ENCODE measurements at regions not wholly inside any gene's neighbourhood (a gene's known extent, or its start where the extent isn't known, plus 50 kb on each side); places are given as distances from the start of the nearest gene placed in this dataset.

DNA sequence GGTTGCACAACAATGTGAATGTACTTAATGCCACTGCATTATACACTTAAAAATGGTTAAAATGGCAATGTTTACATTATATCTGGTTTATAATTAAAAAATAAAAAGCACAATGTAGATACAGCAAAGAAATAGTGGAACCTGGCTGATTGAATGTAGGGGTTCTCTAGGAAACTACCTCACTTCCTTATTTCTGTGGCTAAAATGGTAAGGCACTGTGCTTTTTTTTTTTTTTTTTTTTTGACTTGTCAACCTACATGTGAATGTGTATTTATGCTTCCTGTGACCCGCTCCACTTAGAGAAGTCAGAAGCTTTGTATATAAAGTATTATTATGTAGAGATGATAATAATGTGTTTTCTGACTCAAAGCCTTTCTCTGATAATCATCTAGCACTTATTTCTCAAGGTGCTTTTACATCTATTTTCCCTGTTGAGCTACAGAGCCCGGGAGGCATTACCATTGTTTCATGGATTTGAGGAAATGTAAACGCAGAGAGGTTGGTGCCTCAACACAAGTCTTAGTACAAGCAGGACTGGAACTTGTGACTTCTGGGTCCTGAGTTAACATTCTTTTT is 55.0 kb downstream of the SOX4 start:
- no peak overlapping the region for H3K4me3 ChIP-seq (ENCODE audit: low read depth, low read length)

DNA sequence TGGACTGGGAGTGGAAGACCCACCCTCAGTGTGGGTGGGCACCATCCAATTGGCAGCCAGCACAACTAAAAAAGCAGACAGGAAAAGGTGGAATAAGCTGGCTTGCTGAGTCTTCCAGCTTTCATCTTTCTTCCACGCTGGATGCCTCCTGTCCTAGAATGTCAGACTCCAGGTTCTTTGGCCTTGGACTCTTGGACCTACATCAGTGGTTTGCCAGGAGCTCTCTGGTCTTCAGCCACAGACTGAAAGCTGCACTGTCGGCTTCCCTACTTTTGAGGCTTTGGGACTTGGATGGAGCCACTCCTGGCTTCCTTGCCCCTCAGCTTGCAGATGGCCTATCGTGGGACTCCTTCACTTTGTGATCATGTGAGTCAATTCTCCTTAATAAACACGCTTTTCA is 59.8 kb downstream of the SOX4 start:
- no peak overlapping the region for H3K4me3 ChIP-seq (ENCODE audit: low read depth, low read length)

DNA sequence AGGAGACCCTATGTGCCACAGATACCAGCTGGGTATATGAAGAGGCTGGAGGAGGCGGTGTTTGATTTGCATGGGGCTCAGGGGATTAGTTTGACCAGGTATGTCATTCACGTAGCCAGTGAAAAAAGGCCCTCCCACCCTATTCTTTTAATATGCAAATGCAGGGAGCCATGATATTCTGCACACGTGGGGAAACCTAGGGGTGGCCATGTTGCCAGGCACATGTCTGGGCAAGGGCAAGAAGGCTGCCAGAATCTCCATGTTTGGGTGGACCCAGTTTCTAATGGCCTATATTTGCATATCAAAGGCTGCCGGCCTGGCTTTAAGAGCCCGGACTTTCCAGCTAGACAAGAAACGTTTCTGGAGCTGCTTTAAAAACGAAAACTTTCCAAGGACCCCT is 60.4 kb downstream of the SOX4 start:
- no peak overlapping the region for H3K4me3 ChIP-seq (ENCODE audit: low read depth, low read length)

DNA sequence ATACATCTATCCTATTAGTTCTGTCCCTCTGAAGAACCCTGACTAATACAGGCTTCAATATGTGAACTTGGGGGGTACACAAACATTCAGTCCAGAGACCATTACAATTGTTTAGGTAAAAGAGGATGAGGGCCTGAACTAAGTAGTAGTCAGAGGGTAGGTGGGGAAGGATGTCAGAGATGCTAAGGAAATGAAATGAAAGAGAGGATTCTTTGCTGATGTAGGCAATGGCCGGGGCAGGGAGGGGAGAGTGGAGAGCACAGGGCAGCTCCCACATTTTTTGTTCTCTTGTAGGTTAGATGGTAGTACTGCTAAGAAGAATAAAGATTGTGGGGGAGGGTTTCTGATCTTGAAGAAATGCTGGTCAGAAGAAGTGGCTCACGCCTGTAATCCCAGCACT is 60.8 kb downstream of the SOX4 start:
- no peak overlapping the region for H3K4me3 ChIP-seq (ENCODE audit: low read depth, low read length)

DNA sequence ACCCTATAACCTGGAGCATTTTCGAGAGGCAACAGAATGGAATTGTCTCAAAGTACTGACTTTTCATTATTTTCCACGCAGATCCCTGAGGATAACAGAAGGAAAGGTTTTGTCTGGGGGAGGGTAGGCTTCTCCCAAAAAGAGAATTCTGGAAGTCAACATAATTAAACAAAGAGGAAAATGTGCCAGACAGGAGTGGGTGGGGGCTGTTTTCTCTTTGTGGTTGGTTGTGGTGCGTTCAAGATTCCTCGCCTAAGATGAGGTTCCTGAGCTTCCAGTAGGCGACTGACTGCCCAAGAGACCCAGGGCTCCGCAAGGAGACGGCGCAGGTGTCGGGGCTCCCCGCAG is 70.4 kb downstream of the SOX4 start:
- H3K4me3 ChIP-seq (ENCODE audit: low read depth, low read length), result peak overlapping the region; percentile 64

DNA sequence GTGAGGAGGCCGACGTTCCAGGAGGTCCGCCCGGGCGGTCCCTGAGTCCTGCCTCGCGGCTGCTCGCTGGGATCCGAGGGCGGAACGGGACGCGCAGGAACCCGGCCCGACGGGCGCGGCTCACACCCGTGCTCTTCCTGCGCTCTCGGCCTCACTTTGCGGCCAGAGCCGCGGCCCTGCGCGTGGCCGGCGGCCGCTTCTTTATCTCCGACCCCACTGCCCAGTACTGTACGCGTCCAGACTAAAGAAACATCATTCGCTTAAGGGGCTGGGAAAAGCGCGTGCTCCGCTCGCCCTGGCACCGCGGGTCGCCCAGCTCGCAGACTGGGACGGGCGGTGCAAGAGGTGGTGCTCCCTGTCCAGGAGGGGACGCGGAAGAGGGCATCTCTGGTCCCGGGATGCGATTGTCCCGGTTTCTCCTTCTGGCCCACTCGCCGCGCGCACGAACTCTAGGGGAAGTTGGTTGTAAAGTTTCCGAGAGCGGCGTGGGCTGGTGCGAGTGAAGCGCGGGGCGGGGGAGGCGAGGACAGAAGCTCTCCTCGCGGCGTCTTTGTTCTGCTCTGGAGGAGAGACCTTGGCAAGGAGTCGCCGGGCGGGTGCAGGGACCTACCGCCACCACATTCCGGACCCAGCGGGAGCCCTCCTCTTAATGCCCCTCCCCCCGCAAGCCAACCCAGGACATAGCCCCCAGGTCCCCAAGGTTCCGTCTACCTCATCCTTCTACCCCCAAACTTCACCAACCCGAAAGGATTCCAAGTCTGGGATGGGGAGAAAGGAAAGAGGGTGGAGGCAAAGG is 71.0 kb downstream of the SOX4 start:
- H3K4me3 ChIP-seq (ENCODE audit: low read depth, low read length), result peak overlapping the region; percentile 91

DNA sequence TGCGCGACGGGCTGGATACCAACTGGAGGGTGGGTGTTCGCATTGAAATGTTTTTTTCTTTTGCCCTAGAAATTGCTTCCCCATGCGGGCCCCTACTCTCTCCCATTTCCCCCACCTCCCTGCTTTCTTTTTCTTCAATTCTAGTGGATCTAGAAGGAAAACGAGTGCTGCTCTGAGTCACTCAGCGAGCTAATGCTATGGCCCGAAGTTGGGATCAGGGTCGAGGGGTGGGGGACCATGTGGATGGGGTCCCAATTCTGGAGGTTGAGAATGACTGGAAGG is 71.5 kb downstream of the SOX4 start:
- H3K4me3 ChIP-seq (ENCODE audit: low read depth, low read length), result peak overlapping the region; percentile 91

DNA sequence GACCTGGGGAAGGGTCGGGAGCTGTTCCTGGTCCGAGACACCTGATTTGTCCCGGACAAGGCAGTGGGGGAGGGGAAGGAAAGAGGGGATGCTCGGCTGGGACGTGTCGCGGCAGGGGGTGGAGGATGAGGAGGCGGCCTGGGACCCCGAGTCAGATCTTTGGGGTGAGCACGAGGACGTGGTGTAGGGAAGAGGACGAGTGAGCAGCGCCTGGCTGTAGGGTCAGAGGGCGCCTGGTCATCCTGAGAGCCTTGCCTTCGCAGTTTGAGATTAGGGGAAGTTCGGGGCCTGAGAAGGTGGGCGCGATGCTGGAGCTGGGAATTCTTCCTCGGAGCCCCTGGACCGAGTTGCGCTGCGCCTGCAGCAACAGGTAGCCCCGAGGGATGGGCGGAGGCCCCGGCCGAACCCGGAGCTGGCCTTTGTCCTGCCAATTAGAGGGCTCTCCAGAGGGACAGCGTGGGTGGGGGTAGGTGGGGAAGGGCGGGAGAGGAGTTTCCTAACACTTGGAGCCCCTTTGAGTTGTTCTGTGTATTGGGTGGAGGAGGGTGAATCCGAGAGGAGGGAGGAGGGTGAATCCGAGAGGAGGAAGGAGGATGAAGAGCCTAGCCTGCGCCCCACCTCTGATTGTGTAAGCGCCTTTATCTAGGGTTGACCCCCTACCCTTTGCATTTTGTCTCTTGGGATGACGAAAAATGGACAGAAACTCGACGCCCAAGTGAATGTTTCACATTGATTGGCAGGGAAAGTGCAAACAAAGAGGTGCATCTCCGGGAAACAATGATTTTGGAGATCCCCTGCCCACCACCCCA is 72.0 kb downstream of the SOX4 start:
- H3K4me3 ChIP-seq (ENCODE audit: low read depth, low read length), result peak overlapping the region; percentile 91

DNA sequence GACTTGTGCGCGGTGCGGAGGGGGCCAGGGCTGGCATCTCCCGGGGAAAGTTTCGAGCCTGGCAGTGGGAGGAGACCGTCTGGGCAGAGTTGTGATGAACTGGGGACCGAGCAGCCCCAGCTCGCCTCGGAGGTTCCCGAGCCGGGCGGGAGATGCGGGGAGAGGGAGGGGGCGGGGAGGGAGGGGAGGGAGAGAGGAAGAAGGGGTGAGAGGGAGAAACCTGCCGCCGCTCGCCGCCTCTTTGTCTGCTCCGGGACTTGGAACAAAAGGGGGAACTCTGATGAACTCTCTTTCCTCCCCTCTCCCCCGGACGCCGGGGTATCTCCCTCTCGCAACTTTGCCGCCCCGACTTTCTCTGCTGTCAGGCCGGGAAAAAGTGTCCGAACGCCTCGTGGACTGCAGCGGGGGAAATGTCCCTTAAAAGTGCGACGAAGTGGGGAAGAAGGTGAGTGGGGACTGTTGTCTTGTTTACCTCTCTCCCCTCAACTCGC is 72.7 kb downstream of the SOX4 start:
- peak overlapping the region; percentile 91 for H3K4me3 ChIP-seq (ENCODE audit: low read depth, low read length)

DNA sequence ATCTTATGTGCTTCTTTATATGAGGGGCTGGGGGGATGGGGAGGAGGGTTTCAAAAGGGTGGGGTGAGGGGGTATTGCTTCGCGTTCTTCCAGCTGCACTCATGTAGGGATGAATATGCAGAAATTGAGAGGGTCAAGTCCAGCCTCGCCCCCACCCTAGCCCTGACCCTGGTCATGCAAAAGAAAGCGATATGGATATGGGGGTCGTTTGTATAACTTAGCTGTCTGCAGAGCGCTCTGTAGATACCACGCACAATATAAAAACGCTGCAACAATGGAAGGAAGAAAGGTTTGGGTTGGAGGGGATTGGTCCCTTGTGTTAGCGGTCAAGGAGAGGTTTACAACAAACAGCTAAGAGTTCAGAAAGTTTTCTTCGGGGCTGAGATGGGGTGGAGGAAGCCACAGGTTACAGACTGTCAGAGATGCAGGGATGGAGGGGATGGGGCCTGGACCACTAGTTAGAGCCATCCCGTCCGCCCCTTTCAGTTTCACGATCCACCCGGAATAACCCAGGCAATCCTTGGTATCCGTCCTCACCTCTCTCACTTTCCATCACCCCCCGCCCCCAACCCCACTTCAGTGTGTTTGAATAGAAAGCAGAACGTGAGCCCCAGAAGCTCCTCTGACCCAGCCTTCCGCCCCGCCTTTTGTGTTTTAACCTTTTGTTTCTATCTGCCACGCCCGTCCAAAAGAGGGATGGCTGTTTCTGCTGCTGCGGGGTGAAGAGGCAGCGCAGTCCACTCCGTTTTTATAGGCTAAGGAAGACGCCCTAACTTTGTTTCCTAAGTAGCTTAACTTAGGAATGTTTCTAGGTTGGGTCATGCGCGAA is 73.5 kb downstream of the SOX4 start:
- peak overlapping the region; percentile 91 for H3K4me3 ChIP-seq (ENCODE audit: low read depth, low read length)

DNA sequence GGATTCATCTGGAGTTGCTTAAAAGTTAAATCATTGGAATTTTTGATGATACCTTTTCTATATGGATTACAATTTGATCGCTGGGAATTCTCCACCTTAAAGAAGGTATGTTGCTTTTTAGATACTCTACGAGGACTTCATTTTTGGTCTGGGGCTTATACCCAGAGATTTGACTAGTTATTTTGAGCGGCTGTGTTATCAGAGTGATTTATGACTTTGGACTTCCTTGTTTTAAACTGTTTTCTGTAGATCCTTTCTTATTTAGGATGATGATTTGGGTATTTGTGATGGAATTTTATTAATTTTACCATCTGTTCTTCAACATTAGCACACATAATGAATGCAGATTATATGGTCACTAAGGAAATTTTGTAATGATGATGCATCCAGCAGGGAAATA is 75.2 kb downstream of the SOX4 start:
- H3K4me3 ChIP-seq (ENCODE audit: low read depth, low read length), result peak overlapping the region; percentile 91

DNA sequence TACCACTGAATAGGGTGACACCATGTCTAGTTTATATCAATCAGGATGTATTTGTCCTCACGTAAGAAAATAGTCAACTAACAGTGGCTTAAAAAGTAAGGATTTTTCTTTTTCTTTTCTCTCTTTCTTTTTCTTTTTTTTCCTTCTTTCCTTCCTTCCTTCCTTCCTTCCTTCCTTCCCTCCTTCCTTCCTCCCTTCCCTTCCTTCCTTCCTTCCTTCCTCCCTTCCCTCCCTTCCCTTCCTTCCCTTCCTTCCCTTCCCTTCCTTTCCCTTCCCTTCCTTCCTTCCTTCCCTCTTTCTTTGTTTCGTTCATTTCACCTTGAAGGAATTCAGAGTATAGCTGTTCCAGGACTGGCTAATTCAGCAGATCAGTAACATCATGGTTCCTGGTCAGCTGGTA is 83.2 kb downstream of the SOX4 start:
- H3K4me3 ChIP-seq (ENCODE audit: low read depth, low read length), result no peak overlapping the region

DNA sequence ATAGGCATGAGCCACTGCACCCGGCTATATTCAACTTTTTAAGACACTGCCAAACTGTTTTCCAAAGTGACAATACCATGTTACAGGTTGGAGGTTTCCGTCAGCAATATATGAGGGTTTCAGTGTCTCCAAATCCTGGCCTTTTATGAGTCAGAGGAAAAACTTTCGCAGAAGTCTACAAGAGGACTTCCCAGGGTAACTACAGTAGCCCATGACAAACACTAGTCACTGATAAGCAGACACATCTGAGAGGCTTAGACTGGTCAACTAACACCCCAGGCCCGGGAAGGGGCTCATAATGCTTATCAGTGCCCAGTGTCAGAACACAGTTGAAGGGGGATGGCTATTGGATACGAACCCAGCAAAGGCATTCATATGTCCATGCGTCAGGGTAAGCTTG is 85.4 kb downstream of the SOX4 start:
- H3K4me3 ChIP-seq (ENCODE audit: low read depth, low read length), result no peak overlapping the region

DNA sequence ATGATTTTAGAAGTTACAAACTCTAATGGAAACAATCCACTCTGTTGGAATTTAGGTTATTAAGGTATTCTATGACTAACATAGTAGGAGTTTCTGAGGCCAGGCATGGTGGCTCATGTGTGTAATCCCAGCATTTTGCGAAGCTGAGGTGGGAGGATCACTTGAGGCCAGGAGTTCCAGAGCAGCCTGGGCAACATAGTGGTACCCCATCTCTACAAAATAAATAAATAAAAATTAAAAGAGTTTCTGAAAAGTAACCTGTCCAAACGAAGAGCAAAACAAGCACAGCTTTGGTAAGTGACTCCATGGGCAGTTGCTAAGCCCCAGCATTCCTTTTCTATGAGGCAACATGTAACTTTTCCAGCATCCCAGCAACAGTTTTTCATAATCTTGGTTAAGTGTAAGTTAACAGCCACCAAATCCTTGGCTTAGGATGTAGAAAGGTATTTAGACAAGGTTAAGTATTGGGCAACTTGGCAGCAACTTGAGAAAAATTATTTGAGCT is 86.3 kb downstream of the SOX4 start:
- H3K4me3 ChIP-seq (ENCODE audit: low read depth, low read length), result no peak overlapping the region

DNA sequence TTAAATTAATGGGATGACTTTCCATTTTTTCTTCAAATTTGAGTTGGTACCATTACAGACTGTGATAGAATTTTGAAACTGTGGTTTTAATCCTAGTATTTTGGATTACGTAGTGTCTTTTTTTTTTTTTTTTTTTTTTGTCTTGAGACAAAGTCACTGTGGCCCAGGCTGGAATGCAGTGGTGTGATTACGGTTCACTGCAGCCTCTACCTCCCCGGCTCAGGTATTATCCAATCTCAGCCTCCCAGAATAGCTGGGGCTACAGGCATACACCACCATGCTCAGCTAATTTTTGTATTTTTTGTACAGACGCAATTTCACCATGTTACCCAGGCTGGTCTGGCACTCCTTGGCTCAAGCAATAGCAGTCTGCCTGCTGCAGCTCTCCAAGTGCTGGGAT is 87.1 kb downstream of the SOX4 start:
- no peak overlapping the region for H3K4me3 ChIP-seq (ENCODE audit: low read depth, low read length)

DNA sequence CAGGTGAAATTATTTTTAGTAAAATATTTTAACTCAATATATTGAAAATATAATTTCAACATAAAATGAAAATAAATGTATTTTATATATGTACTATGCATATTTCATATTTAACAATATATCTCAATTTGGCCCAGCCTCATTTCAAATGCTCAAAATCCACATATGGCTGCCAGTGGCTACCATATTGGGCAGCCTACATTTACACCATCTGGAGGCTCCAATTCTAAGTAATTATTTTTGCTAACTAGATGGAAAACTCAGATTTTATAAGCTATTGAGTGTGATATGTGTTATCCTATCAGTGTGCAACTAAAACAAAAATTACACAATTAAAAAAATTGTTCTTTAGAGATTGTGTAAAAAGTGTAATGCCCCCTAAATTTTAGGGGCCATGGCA is 96.9 kb downstream of the SOX4 start:
- H3K4me3 ChIP-seq (ENCODE audit: low read depth, low read length), result no peak overlapping the region

DNA sequence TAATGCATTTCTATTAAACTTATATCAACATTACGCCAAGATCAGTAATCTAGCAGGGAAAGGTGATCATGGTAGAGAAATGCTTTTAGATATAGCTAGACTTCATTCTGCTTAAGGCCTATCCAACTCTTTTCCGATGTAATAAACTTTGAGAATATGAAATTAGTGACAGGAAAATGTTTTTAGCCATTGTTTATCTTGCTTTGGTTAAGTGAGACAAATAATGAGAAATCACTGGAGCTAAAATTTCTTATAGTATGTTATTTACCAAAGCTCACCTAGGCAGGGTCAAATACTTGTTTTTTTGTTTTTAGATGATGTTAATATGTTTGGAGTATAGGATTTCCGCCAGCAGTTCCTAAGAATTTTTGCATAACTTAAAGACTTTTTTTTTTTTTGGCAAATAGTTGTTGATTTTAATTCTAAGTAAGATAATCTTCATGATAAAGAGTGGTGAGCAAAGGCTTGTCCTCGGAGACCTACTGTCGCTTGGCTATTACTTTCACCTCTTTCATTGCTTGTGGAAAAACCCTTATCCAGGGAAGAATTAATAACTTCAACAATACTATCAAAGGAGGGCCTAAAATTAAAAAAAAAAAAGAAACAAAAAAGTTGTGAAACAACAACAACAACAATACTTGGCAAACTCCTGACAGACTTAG is 98.3 kb downstream of the SOX4 start:
- no peak overlapping the region for H3K4me3 ChIP-seq (ENCODE audit: low read depth, low read length)

DNA sequence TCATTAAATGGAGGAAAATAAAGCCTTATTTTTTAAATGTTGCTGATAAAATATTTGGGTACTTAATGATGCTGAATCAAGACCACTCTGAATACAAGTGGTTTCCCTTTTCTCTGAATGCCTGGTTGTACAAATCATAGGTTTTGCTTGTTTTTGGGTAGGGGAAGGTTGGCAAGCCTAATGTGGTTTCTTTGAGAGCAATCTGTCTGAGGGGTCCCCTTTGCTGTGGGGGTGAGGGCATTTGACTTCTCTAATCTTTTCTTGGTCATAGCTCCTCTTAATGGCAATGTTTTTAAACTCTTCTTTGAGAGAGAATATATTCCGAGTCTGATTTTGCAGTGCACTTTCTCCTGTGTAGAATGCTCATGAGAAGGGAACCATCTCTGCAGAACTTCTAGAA is 99.2 kb downstream of the SOX4 start:
- H3K4me3 ChIP-seq (ENCODE audit: low read depth, low read length), result no peak overlapping the region

DNA sequence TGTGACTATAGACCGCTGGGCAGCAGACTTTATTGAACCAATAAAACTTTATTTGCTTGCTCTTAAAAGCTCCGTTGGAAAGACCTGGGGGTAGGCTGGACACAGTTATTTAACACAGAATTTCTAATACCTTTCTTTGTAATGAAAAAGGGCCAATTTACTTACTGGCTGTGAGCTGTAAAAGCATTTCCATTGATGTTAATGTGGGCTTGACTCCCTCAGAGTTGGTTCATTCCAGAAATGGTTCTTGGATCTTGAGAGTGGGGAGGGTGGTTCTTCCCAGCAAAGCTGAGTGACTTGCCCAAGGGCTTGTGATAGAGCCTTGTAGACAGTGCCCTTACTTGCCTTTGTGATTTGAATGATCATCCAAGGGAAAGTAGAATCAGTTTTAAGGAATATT is 100.6 kb downstream of the SOX4 start:
- H3K4me3 ChIP-seq (ENCODE audit: low read depth, low read length), result no peak overlapping the region

DNA sequence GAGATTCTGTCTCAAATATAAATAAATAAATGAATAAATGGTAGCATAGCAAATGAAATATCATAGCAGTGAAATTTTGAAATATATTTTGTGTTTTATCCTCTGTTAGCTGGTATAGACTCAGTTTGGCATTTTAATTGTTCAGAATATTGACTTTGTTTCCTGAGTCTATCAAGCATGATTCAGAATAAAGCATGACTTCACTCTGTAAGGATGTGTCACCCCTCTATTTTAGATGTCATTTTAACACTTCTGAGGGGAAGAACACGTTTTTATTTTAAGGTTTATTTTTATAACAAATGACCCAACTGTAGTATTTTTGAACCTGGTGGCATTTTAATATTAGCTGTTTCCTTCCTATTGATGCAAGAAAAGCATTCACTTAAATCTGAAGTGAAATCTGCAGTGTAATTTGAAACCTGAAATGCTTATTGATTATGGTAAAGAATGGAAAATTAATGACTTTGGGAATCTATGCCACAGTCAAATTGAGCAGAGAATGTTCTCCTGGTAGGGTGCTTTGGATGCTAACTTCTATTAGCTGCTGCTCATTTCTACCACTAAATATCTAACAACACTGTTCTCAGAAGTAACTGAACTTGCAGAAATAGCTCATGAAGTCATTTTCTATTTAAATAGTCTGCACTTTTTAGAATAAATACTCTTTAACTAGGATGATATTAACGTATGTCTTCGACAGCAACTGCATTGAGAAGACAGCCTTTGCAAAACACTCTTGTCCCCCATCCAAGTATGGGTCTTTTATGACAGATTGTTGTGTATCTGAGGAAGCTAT is 114.2 kb downstream of the SOX4 start:
- no peak overlapping the region for H3K4me3 ChIP-seq (ENCODE audit: low read depth, low read length)
